ENCODE measurements at regions not wholly inside any gene's neighbourhood (a gene's known extent, or its start where the extent isn't known, plus 50 kb on each side); places are given as distances from the start of the nearest gene placed in this dataset.

GRCh38 chr5:158492841-158493242, 606.9 kb downstream of the EBF1 start:
- Mint-ChIP-seq H3K4me3 (ENCODE audit: unreplicated experiment) (no peak overlapping the region), H3K9me3 (ENCODE audit: unreplicated experiment) (no peaks in the 10 kb centered on the region), H3K27me3 (ENCODE audit: unreplicated experiment) (no peaks in the 10 kb centered on the region), H3K4me1 (ENCODE audit: low read depth, unreplicated experiment) (peaks cover 5% of the 10 kb centered on the region), H3K27ac (ENCODE audit: unreplicated experiment) (no peak overlapping the region), H3K36me3 (ENCODE audit: unreplicated experiment) (no peaks in the 10 kb centered on the region)
- TF ChIP-seq, protein P1, sequence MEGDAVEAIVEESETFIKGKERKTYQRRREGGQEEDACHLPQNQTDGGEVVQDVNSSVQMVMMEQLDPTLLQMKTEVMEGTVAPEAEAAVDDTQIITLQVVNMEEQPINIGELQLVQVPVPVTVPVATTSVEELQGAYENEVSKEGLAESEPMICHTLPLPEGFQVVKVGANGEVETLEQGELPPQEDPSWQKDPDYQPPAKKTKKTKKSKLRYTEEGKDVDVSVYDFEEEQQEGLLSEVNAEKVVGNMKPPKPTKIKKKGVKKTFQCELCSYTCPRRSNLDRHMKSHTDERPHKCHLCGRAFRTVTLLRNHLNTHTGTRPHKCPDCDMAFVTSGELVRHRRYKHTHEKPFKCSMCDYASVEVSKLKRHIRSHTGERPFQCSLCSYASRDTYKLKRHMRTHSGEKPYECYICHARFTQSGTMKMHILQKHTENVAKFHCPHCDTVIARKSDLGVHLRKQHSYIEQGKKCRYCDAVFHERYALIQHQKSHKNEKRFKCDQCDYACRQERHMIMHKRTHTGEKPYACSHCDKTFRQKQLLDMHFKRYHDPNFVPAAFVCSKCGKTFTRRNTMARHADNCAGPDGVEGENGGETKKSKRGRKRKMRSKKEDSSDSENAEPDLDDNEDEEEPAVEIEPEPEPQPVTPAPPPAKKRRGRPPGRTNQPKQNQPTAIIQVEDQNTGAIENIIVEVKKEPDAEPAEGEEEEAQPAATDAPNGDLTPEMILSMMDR (IDR thresholded peaks at IDR 0.05; ENCODE audit: partially characterized antibody, unreplicated experiment), result no peak
- no peak for DNase-seq

DNA sequence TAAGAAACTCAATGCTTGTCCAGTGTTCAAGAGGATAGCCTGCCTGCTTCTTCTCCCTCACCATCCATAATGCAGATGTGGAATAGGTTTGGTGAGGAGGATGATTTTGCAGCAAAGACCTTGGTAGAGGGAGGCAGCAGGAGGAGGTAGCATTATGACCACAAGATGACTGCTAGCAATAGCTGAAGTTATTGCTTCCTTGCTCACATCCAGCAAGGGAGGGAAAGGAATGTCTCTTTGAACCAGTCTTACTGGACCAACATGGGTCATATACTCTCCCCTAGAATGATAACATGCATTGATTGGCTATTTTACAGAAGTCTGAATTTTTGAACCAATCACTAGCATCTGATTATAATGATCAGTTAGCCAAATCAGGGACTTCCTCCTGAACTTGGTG, 607.6 kb downstream of the EBF1 start:
- no peak for DNase-seq
- Mint-ChIP-seq H3K4me3 (ENCODE audit: unreplicated experiment) (no peak overlapping the region), H3K27me3 (ENCODE audit: unreplicated experiment) (no peaks in the 10 kb centered on the region), H3K4me1 (ENCODE audit: low read depth, unreplicated experiment) (peaks cover 9% of the 10 kb centered on the region), H3K9me3 (ENCODE audit: unreplicated experiment) (no peaks in the 10 kb centered on the region), H3K27ac (ENCODE audit: unreplicated experiment) (no peak overlapping the region), H3K36me3 (ENCODE audit: unreplicated experiment) (no peaks in the 10 kb centered on the region)
- TF ChIP-seq, protein P1 (IDR thresholded peaks at IDR 0.05; ENCODE audit: partially characterized antibody, unreplicated experiment), result no peak

DNA sequence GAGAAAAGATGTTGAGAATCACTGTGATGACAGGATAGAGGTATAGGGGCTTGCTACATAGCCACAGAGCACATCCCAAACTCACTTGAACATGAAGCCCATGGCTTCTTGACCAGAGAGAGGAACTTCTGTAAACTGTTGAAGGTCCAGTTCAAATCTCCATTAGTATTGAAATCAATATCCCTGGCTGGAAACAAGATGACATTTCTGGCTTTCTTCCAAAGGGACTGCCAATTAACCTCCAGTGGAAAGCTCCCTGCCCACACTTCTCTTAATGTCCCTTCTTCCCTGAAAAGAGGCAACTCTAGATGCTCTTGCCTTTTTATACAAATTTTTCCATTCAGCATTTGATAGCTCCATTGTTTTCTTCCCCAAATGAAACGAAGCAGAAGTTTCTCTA, 612.1 kb downstream of the EBF1 start:
- Mint-ChIP-seq H3K4me3 (ENCODE audit: unreplicated experiment) (no peak overlapping the region), H3K4me1 (ENCODE audit: low read depth, unreplicated experiment) (peaks cover 16% of the 10 kb centered on the region), H3K9me3 (ENCODE audit: unreplicated experiment) (no peaks in the 10 kb centered on the region), H3K36me3 (ENCODE audit: unreplicated experiment) (no peaks in the 10 kb centered on the region), H3K27ac (ENCODE audit: unreplicated experiment) (no peak overlapping the region), H3K27me3 (ENCODE audit: unreplicated experiment) (peaks cover 2% of the 10 kb centered on the region)
- DNase-seq, result no peak
- TF ChIP-seq, protein P1 (IDR thresholded peaks at IDR 0.05; ENCODE audit: partially characterized antibody, unreplicated experiment), result no peak

DNA sequence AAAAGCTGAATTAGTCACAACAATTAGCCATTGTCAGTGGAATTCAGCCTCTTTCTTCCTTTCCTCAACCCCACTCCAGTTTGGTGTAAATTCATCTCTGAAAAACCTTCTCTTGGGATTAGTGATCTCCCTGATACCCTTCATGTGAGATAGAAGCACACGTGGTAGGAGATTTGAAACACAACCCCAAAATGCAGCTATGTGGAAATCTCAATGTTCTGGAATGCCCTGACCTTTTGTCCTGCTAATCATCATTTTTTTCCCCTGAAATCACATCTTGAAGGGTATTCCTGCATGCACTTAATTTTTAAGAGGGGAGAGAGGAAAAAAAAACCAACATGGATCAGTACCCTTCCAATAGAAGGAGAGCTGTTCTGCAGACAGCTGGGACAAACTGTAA, 612.6 kb downstream of the EBF1 start:
- H3K4me1 Mint-ChIP-seq (ENCODE audit: low read depth, unreplicated experiment), result peaks cover 16% of the 10 kb centered on the region
- TF ChIP-seq, protein P1 (IDR thresholded peaks at IDR 0.05; ENCODE audit: partially characterized antibody, unreplicated experiment), result no peak
- DNase-seq, result no peak
- no peak overlapping the region for H3K27ac Mint-ChIP-seq (ENCODE audit: unreplicated experiment)
- peaks cover 2% of the 10 kb centered on the region for H3K27me3 Mint-ChIP-seq (ENCODE audit: unreplicated experiment)
- H3K9me3 Mint-ChIP-seq (ENCODE audit: unreplicated experiment), result no peaks in the 10 kb centered on the region
- H3K4me3 Mint-ChIP-seq (ENCODE audit: unreplicated experiment), result no peak overlapping the region
- H3K36me3 Mint-ChIP-seq (ENCODE audit: unreplicated experiment), result no peaks in the 10 kb centered on the region

- DNase-seq, result no peak
- H3K27ac Mint-ChIP-seq (ENCODE audit: unreplicated experiment), result no peak overlapping the region
- TF ChIP-seq, protein P1 (IDR thresholded peaks at IDR 0.05; ENCODE audit: partially characterized antibody, unreplicated experiment), result no peak
- H3K27me3 Mint-ChIP-seq (ENCODE audit: unreplicated experiment), result peaks cover 2% of the 10 kb centered on the region
- H3K36me3 Mint-ChIP-seq (ENCODE audit: unreplicated experiment), result peaks cover 2% of the 10 kb centered on the region
- H3K9me3 Mint-ChIP-seq (ENCODE audit: unreplicated experiment), result peaks cover 1% of the 10 kb centered on the region
- H3K4me1 Mint-ChIP-seq (ENCODE audit: low read depth, unreplicated experiment), result peaks cover 16% of the 10 kb centered on the region
- peak overlapping the region; percentile 14 for H3K4me3 Mint-ChIP-seq (ENCODE audit: unreplicated experiment)
These were observed 613.1 kb downstream of the EBF1 start for GRCh38 chr5:158486566-158486965.

Measured in glutamatergic neuron (in vitro differentiated cells).